ENCODE measurements at regions not wholly inside any gene's neighbourhood (a gene's known extent, or its start where the extent isn't known, plus 50 kb on each side); places are given as distances from the start of the nearest gene placed in this dataset.

DNA sequence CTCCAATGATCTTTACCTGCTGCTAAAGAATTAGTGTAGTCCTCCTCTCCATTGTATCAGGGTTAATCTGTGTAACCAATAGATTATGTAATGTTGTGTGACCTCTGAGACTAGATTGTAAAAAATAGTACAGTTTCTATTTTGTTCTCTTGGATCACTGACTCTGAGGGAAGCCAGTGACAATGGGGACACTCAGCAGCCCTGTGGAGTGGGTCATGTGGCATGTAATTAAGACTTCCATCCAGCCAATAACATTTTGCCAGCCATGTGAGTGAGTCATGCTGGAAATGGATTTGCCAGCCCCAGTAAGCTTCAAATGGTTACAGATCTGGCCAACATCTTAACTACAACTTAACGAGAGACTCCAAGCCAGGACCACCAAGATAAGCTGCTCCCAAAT lies 332.3 kb downstream of the PTTG2 start:
- Histone ChIP-seq H2AFZ (ENCODE audit: low read depth) (no peak overlapping the region), H3K4me2 (no peak overlapping the region), H3K9ac (no peak overlapping the region), H3K36me3 (ENCODE audit: insufficient read depth) (no peaks in the 10 kb centered on the region), H3K27me3 (ENCODE audit: insufficient read depth, low read depth) (no peaks in the 10 kb centered on the region), H4K20me1 (ENCODE audit: insufficient read depth) (no peaks in the 10 kb centered on the region), H3K4me3 (IDR thresholded peaks at IDR 0.05; ENCODE audit: insufficient read depth, low read depth, low read length) (no peak overlapping the region), H3K27ac (no peak overlapping the region), H3K4me1 (ENCODE audit: low read depth, poor library complexity, severe bottlenecking) (no peaks in the 10 kb centered on the region), H3K79me2 (ENCODE audit: insufficient read depth, low read depth) (no peaks in the 10 kb centered on the region)
- TF ChIP-seq, protein P1, sequence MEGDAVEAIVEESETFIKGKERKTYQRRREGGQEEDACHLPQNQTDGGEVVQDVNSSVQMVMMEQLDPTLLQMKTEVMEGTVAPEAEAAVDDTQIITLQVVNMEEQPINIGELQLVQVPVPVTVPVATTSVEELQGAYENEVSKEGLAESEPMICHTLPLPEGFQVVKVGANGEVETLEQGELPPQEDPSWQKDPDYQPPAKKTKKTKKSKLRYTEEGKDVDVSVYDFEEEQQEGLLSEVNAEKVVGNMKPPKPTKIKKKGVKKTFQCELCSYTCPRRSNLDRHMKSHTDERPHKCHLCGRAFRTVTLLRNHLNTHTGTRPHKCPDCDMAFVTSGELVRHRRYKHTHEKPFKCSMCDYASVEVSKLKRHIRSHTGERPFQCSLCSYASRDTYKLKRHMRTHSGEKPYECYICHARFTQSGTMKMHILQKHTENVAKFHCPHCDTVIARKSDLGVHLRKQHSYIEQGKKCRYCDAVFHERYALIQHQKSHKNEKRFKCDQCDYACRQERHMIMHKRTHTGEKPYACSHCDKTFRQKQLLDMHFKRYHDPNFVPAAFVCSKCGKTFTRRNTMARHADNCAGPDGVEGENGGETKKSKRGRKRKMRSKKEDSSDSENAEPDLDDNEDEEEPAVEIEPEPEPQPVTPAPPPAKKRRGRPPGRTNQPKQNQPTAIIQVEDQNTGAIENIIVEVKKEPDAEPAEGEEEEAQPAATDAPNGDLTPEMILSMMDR (conservative IDR thresholded peaks at IDR 0.05; ENCODE audit: low read depth, low read length), result no peak

DNA sequence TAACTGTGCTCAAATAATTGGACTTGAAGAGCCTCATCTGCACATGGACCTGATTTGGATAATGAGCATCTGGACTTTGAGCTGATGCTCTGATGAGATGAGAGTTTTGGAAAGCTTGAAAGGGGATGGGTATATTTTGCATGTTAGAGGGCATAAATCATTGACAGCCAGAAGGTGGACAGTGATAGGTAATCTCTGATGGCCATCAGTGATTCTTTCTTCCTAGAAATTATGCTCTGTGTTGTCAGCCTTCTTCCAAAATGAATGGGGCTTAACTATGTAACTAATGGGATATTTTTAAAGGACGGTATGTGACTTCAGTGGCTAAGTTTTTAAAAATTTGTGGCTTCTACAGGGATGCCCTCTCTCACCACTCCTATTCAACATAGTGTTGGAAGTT lies 334.0 kb downstream of the PTTG2 start:
- Histone ChIP-seq H4K20me1 (ENCODE audit: insufficient read depth) (no peaks in the 10 kb centered on the region), H3K4me1 (ENCODE audit: low read depth, poor library complexity, severe bottlenecking) (no peaks in the 10 kb centered on the region), H3K36me3 (ENCODE audit: insufficient read depth) (no peaks in the 10 kb centered on the region), H3K27me3 (ENCODE audit: insufficient read depth, low read depth) (no peaks in the 10 kb centered on the region), H3K4me2 (no peak overlapping the region), H3K9ac (no peak overlapping the region), H2AFZ (ENCODE audit: low read depth) (no peak overlapping the region), H3K79me2 (ENCODE audit: insufficient read depth, low read depth) (no peaks in the 10 kb centered on the region), H3K4me3 (IDR thresholded peaks at IDR 0.05; ENCODE audit: insufficient read depth, low read depth, low read length) (no peak overlapping the region), H3K27ac (no peak overlapping the region)
- TF ChIP-seq, protein P1 (conservative IDR thresholded peaks at IDR 0.05; ENCODE audit: low read depth, low read length), result no peak

DNA sequence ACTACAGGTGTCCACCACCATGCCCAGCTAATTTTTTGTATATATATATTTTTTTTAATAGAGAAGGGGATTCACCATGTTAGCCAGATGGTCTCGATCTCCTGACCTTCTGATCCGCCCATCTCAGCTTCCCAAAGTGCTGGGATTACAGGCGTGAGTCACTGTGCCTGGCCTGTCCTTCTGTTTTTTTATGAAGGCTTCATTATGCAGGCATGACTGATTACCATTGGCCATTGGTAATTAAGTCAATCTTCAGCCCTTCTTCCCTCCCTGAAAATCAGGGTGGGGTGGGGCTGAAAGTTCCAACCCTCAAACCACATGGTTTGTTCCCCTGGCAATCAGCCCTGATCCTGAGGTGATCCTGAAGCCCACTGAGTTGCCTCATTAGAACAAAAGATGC lies 336.9 kb downstream of the PTTG2 start:
- Histone ChIP-seq H4K20me1 (ENCODE audit: insufficient read depth) (no peaks in the 10 kb centered on the region), H3K9ac (no peak overlapping the region), H3K27ac (no peak overlapping the region), H3K4me3 (IDR thresholded peaks at IDR 0.05; ENCODE audit: insufficient read depth, low read depth, low read length) (no peak overlapping the region), H3K27me3 (ENCODE audit: insufficient read depth, low read depth) (no peaks in the 10 kb centered on the region), H3K4me2 (no peak overlapping the region), H2AFZ (ENCODE audit: low read depth) (no peak overlapping the region), H3K36me3 (ENCODE audit: insufficient read depth) (no peaks in the 10 kb centered on the region), H3K79me2 (ENCODE audit: insufficient read depth, low read depth) (no peaks in the 10 kb centered on the region), H3K4me1 (ENCODE audit: low read depth, poor library complexity, severe bottlenecking) (no peaks in the 10 kb centered on the region)
- TF ChIP-seq, protein P1 (conservative IDR thresholded peaks at IDR 0.05; ENCODE audit: low read depth, low read length), result no peak

DNA sequence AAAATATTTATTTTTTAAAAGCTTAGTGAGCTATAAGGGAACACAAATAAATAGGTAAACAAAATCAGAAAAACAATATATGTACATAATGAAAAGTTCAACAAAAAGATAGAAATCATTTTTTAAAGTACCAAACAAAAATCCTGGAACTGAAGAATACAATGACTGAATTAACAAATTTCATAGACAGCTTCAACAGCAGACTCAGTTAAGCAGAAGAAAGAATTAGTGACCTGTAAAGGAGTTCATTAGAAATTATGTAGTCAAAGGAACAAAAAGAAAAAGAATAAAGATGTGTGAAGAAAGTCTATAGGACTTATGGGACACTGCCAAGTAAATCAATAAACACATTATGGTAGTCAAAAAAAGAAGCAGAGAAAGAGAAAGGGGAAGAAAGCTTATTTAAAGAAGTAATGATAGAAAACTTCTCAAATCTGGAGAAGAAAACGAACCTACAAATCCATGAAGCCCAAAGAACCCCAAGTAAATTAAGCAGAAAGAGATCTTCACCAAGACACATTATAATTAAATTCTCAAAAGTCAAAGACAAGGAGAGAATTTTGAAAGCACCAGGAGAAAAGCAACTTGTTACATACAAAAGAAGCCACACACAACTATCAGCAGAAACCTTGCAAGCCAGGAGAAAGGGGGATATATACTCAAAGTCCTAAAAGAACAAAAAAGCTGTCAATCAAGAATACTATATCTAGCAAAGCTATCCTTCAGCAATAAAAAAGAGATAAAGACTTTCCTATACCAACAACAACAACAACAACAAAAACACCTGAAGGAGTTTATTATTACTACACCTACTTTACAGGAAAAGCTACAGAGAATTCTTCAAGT lies 338.9 kb downstream of the PTTG2 start:
- Histone ChIP-seq H2AFZ (ENCODE audit: low read depth) (no peak overlapping the region), H3K9ac (no peak overlapping the region), H3K4me2 (no peak overlapping the region)

More for the DNA sequence above, 338.9 kb downstream of the PTTG2 start:
- H3K79me2 ChIP-seq (ENCODE audit: insufficient read depth, low read depth), result no peaks in the 10 kb centered on the region
- H3K4me1 ChIP-seq (ENCODE audit: low read depth, poor library complexity, severe bottlenecking), result no peaks in the 10 kb centered on the region
- H3K27ac ChIP-seq, result no peak overlapping the region
- H3K4me3 ChIP-seq (IDR thresholded peaks at IDR 0.05; ENCODE audit: insufficient read depth, low read depth, low read length), result no peak overlapping the region
- H3K36me3 ChIP-seq (ENCODE audit: insufficient read depth), result no peaks in the 10 kb centered on the region
- no peaks in the 10 kb centered on the region for H4K20me1 ChIP-seq (ENCODE audit: insufficient read depth)
- no peaks in the 10 kb centered on the region for H3K27me3 ChIP-seq (ENCODE audit: insufficient read depth, low read depth)
- TF ChIP-seq, protein P1 (conservative IDR thresholded peaks at IDR 0.05; ENCODE audit: low read depth, low read length), result no peak

Measured in KMS-11 (cell line).